IPS DF 19.7 (cell line): ENCODE measurements at regions not wholly inside any gene's neighbourhood (a gene's known extent, or its start where the extent isn't known, plus 50 kb on each side); places are given as distances from the start of the nearest gene placed in this dataset.

Source experiments
- DNase-seq: peaks from one replicate; pipeline ENCODE4 v3.0.0-alpha.2; 2013; ENCODE audit warnings: low read depth, low spot score

GRCh38 chr7:41136551-41136950 is 566.3 kb downstream of the INHBA start:
- DNase-seq = no peak

GRCh38 chr7:41135511-41135910 is 567.4 kb downstream of the INHBA start:
- DNase-seq = no peak

GRCh38 chr7:41134300-41135255 is 568.3 kb downstream of the INHBA start:
- DNase-seq = no peak

GRCh38 chr7:41133690-41134299 is 569.1 kb downstream of the INHBA start:
- DNase-seq = no peak

- DNase-seq = no peak
These were observed 570.9 kb downstream of the INHBA start for GRCh38 chr7:41131956-41132355.

- no peak for DNase-seq
These were observed 572.2 kb downstream of the INHBA start for GRCh38 chr7:41130561-41131236.

GRCh38 chr7:41130086-41130485 is 572.8 kb downstream of the INHBA start:
- DNase-seq = no peak

- no peak for DNase-seq
These were observed 577.5 kb downstream of the INHBA start for GRCh38 chr7:41125343-41125742.

GRCh38 chr7:41122256-41122987 is 580.5 kb downstream of the INHBA start:
- DNase-seq = no peak

- no peak for DNase-seq
These were observed 581.7 kb downstream of the INHBA start for GRCh38 chr7:41121228-41121627.

- DNase-seq = no peak
These were observed 584.4 kb downstream of the INHBA start for GRCh38 chr7:41118486-41118885.

- no peak for DNase-seq
These were observed 585.5 kb downstream of the INHBA start for GRCh38 chr7:41117431-41117830.

GRCh38 chr7:41116817-41117216 is 586.1 kb downstream of the INHBA start:
- no peak for DNase-seq

- DNase-seq = no peak
These were observed 586.6 kb downstream of the INHBA start for GRCh38 chr7:41116337-41116736.

- DNase-seq = no peak
These were observed 588.2 kb downstream of the INHBA start for GRCh38 chr7:41114691-41115090.

GRCh38 chr7:41114131-41114530 is 588.8 kb downstream of the INHBA start:
- DNase-seq = no peak

GRCh38 chr7:41113719-41114118 is 589.2 kb downstream of the INHBA start:
- no peak for DNase-seq

GRCh38 chr7:41110186-41110585 is 592.7 kb downstream of the INHBA start:
- no peak for DNase-seq

GRCh38 chr7:41108821-41109220 is 594.1 kb downstream of the INHBA start:
- no peak for DNase-seq

- no peak for DNase-seq
These were observed 594.9 kb downstream of the INHBA start for GRCh38 chr7:41107938-41108448.

- no peak for DNase-seq
These were observed 595.5 kb downstream of the INHBA start for GRCh38 chr7:41107330-41107937.
